ENCODE measurements at regions not wholly inside any gene's neighbourhood (a gene's known extent, or its start where the extent isn't known, plus 50 kb on each side); places are given as distances from the start of the nearest gene placed in this dataset.
A peak's percentile ranks its signal among the peaks of the same experiment; 100 is the strongest.

DNA sequence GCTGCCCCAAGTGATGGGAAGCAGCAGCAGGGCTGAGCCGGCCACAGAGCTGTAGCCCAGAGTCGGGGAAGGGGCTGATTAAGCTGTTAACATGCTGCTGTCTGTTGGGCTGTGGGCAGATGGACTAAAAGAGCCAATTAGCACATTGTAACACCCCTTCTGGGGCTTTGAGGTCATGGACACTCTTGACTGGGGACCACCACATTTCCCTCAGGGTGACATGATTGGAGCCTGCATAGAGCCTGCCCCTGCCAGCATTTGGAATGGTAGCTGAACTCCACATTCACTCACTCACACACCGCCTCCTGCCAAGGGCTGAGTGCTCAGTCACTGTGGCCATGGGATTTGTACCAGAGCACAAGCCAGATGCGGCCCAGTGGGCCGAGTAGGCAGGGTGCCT, 646.9 kb downstream of the FAT4 start:
- no peak overlapping the region for H3K27ac ChIP-seq (ENCODE audit: insufficient read depth, low read length)
- H3K27me3 ChIP-seq (ENCODE audit: control insufficient read depth, insufficient read depth, low read length): no peaks in the 10 kb centered on the region
- TF ChIP-seq, protein P1, sequence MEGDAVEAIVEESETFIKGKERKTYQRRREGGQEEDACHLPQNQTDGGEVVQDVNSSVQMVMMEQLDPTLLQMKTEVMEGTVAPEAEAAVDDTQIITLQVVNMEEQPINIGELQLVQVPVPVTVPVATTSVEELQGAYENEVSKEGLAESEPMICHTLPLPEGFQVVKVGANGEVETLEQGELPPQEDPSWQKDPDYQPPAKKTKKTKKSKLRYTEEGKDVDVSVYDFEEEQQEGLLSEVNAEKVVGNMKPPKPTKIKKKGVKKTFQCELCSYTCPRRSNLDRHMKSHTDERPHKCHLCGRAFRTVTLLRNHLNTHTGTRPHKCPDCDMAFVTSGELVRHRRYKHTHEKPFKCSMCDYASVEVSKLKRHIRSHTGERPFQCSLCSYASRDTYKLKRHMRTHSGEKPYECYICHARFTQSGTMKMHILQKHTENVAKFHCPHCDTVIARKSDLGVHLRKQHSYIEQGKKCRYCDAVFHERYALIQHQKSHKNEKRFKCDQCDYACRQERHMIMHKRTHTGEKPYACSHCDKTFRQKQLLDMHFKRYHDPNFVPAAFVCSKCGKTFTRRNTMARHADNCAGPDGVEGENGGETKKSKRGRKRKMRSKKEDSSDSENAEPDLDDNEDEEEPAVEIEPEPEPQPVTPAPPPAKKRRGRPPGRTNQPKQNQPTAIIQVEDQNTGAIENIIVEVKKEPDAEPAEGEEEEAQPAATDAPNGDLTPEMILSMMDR (conservative IDR thresholded peaks at IDR 0.05 in 1 of 2, IDR thresholded peaks at IDR 0.05 in 1 of 2; ENCODE audit: low read depth in 1 of 2, low read length in 2 of 2): no peak
- TF ChIP-seq EZH2 (IDR thresholded peaks at IDR 0.05; ENCODE audit: low read length, missing control alignments): no peak
- H3K4me1 ChIP-seq (ENCODE audit: control insufficient read depth, extremely low read depth, insufficient read depth, low read length): no peaks in the 10 kb centered on the region
- H3K9ac ChIP-seq (ENCODE audit: insufficient read depth, low read length): no peak overlapping the region
- H3K4me3 ChIP-seq (replicated peaks in 1 of 4; ENCODE audit: control extremely low read depth in 1 of 4, insufficient read depth in 1 of 4, low read depth in 3 of 4, low read length in 4 of 4): no peak overlapping the region
- DNase-seq (ENCODE audit: low read depth in 2 of 2): no peak
- H3K9me3 ChIP-seq (ENCODE audit: control insufficient read depth, insufficient read depth, low read depth, low read length): no peaks in the 10 kb centered on the region
- no peaks in the 10 kb centered on the region for H4K20me1 ChIP-seq (ENCODE audit: control insufficient read depth, extremely low read depth, insufficient read depth, low read length)
- no peaks in the 10 kb centered on the region for H3K36me3 ChIP-seq (ENCODE audit: control insufficient read depth, insufficient read depth, low read length)
- H3K4me2 ChIP-seq (ENCODE audit: extremely low read depth, insufficient read depth, low read length): no peak overlapping the region
- no peaks in the 10 kb centered on the region for H3K79me2 ChIP-seq (ENCODE audit: control insufficient read depth, insufficient read depth, low read length)
- H2AFZ ChIP-seq (ENCODE audit: low read length): no peak overlapping the region

DNA sequence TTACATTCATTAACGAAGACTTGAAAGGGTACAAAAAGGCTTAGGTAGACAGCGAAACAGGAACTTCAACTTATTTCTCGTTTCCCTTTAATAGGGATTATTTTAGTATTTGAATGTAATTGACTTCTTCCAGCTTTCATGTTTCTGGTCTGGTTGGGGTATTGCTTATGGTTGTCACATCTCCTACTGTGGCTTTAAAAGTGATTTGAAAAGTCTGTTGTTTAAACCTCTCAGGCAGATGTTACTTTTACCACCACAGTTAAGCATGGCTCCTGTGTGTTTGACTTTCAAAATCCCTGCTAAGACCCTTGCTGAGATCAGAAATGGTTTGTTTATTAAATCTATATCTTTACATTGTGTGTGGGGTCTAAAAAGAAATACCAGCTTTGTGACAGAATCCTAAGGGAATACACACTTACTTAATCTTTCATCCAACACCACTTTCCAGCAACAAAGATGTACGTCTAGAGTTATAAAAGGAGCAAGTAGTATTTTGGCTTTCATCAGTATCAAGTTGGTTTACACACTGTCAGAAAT, 661.2 kb downstream of the FAT4 start:
- Histone ChIP-seq H3K4me1 (ENCODE audit: control insufficient read depth, extremely low read depth, insufficient read depth, low read length) (no peaks in the 10 kb centered on the region), H3K36me3 (ENCODE audit: control insufficient read depth, insufficient read depth, low read length) (no peaks in the 10 kb centered on the region), H3K79me2 (ENCODE audit: control insufficient read depth, insufficient read depth, low read length) (no peaks in the 10 kb centered on the region), H4K20me1 (ENCODE audit: control insufficient read depth, extremely low read depth, insufficient read depth, low read length) (no peaks in the 10 kb centered on the region), H3K4me3 (replicated peaks in 1 of 4; ENCODE audit: control extremely low read depth in 1 of 4, insufficient read depth in 1 of 4, low read depth in 3 of 4, low read length in 4 of 4) (no peak overlapping the region), H3K4me2 (ENCODE audit: extremely low read depth, insufficient read depth, low read length) (no peak overlapping the region), H3K27me3 (ENCODE audit: control insufficient read depth, insufficient read depth, low read length) (no peaks in the 10 kb centered on the region), H3K27ac (ENCODE audit: insufficient read depth, low read length) (no peak overlapping the region), H3K9ac (ENCODE audit: insufficient read depth, low read length) (no peak overlapping the region), H3K9me3 (ENCODE audit: control insufficient read depth, insufficient read depth, low read depth, low read length) (no peaks in the 10 kb centered on the region), H2AFZ (ENCODE audit: low read length) (no peak overlapping the region)
- no peak for TF ChIP-seq EZH2 (IDR thresholded peaks at IDR 0.05; ENCODE audit: low read length, missing control alignments)
- TF ChIP-seq, protein P1 (conservative IDR thresholded peaks at IDR 0.05 in 1 of 2, IDR thresholded peaks at IDR 0.05 in 1 of 2; ENCODE audit: low read depth in 1 of 2, low read length in 2 of 2): no peak
- DNase-seq (ENCODE audit: low read depth in 2 of 2): peak in 1 of 2 donors; percentile 1

DNA sequence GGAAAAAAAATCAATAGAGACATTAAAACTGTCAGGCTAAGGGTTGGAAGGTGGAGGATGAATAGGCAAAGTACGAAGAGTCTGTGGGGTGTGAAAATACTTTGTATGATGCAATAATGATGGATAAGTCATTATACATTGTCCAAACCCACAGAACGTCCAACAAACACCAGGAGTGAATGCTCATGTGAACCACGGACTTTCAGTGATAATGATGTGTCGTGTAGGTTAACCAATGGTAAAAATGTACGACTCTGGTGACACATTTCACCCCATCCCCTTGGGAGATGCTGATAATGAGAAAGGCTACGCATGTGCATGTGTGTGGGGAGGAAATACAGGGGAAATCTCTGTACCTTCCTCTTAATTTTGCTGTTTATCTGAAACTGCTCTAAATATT, 665.2 kb downstream of the FAT4 start:
- Histone ChIP-seq H3K4me3 (replicated peaks in 1 of 4; ENCODE audit: control extremely low read depth in 1 of 4, insufficient read depth in 1 of 4, low read depth in 3 of 4, low read length in 4 of 4) (no peak overlapping the region), H3K27ac (ENCODE audit: insufficient read depth, low read length) (no peak overlapping the region), H2AFZ (ENCODE audit: low read length) (no peak overlapping the region), H3K4me2 (ENCODE audit: extremely low read depth, insufficient read depth, low read length) (no peak overlapping the region), H3K4me1 (ENCODE audit: control insufficient read depth, extremely low read depth, insufficient read depth, low read length) (no peaks in the 10 kb centered on the region), H3K79me2 (ENCODE audit: control insufficient read depth, insufficient read depth, low read length) (no peaks in the 10 kb centered on the region), H4K20me1 (ENCODE audit: control insufficient read depth, extremely low read depth, insufficient read depth, low read length) (no peaks in the 10 kb centered on the region), H3K36me3 (ENCODE audit: control insufficient read depth, insufficient read depth, low read length) (no peaks in the 10 kb centered on the region), H3K9ac (ENCODE audit: insufficient read depth, low read length) (no peak overlapping the region), H3K9me3 (ENCODE audit: control insufficient read depth, insufficient read depth, low read depth, low read length) (no peaks in the 10 kb centered on the region), H3K27me3 (ENCODE audit: control insufficient read depth, insufficient read depth, low read length) (no peaks in the 10 kb centered on the region)
- TF ChIP-seq, protein P1 (conservative IDR thresholded peaks at IDR 0.05 in 1 of 2, IDR thresholded peaks at IDR 0.05 in 1 of 2; ENCODE audit: low read depth in 1 of 2, low read length in 2 of 2): no peak
- no peak for TF ChIP-seq EZH2 (IDR thresholded peaks at IDR 0.05; ENCODE audit: low read length, missing control alignments)
- DNase-seq (ENCODE audit: low read depth in 2 of 2): no peak

Measured in fibroblast of lung (primary cell).